ENCODE measurements at regions not wholly inside any gene's neighbourhood (a gene's known extent, or its start where the extent isn't known, plus 50 kb on each side); places are given as distances from the start of the nearest gene placed in this dataset.

- H3K4me3 ChIP-seq, result no peak overlapping the region
- H3K27ac ChIP-seq, result no peak overlapping the region
Measured at GRCh38 chr5:133786420-133786819, 174.1 kb upstream of the FSTL4 start.

DNA sequence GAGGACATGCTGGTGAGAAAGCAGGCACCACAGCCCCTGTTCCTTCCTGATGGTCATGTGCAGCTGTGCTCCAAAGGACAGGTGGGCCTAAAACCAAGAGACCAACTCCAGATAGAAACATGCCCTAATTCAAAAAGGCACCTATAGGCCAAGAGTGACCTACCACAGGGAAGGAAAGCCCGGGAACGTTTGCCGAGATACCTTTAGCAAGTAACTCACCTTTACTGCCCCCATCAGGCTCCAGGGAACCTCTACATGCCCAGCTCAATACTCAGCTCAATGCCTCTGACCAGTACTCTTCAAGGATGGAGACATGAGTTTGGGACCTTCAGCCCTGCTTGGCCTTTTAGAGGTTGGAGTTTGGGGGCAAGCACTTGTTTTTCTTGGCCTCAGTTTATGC is 172.8 kb upstream of the FSTL4 start:
- no peak overlapping the region for H3K4me3 ChIP-seq
- H3K27ac ChIP-seq, result no peak overlapping the region

DNA sequence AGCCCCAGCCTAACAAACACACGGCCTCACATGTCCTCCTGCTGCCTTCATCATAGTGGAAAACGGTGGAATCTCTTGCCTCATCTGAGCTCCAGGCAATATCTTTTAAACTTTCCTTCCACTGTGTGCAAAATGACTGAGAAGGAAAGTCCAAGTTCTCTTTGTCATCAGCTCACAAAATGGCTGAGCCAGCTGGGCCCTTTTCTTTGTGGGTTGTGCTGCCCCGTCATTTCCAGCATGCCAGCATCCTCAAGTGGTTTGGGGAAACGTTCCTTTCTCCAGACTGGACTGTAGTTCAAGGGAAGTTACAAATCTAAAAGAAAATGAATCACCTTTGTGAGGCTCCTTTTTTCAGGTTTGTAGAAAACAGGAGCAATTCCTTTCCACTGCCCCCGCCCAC is 171.1 kb upstream of the FSTL4 start:
- no peak overlapping the region for H3K27ac ChIP-seq
- H3K4me3 ChIP-seq, result no peak overlapping the region

- Histone ChIP-seq H3K4me3 (no peak overlapping the region), H3K27ac (no peak overlapping the region)
Measured at GRCh38 chr5:133782736-133783135, 170.4 kb upstream of the FSTL4 start.

DNA sequence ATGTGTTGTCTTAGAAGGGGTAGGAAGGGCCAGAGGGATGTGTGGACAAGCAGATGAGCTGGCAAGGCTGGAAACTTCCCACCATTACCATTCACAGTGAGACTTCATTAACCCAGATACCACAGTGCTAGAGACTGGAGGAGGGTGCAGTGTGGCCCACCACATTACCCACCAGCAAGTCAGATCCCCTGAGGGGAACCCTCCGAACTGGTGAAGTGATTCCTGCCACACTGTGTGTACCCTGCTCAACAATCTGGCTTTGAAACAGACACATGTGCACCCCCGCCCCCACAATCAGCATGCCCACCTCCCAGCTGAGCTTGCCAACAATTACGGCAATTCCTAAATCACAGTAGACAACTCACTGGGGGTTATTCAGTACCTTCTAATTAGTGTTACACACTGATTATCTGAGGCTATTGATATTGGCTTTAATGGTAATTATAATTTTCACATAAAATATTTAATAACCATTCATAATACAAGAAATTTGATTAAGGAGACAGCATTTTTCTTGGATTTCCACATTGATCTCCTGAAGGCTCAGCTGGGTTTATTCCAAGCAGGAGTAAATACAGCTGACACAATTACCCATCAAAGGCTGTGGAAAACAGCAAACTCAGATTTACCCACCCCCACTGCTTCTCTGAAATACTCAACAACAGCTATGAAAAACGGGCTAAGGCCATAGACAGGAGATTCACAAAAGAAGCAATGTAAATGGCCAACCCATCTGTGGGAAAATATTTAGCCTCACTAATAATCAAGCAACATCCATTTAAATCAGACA is 169.3 kb upstream of the FSTL4 start:
- H3K27ac ChIP-seq, result no peak overlapping the region
- H3K4me3 ChIP-seq, result no peak overlapping the region

DNA sequence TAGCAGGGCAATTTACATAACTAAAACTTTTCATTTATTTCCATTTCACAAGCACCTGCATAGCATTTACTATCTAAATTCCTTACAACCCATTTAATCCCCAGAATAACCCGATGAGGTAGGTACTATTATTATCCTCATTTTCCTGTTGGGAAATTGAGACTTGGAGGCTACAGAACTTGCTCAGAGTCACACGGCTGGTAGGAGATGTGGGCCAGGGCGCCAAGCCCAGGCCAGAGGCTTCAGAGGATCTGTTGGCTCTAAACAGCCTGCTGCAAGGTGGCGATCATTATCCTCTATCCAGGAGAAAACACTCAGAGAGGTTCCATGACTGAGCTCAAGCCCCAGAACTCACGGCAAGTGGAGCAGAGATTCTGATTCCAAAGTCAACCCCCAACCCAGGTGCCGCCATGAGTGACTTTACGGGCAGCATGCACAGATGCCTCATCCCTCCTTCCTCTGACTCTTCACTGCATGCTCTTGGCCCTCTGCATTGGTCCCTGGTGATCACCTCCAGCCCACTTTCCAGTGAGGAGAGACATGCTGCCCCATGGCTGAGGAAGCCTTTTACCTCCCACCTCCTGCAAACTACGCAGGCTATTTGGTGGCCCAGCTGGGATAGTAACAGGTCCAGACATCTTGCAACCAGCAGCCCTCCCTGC is 168.4 kb upstream of the FSTL4 start:
- Histone ChIP-seq H3K27ac (no peak overlapping the region), H3K4me3 (no peak overlapping the region)

- no peak overlapping the region for H3K27ac ChIP-seq
- no peak overlapping the region for H3K4me3 ChIP-seq
Measured at GRCh38 chr5:133779828-133780475, 167.6 kb upstream of the FSTL4 start.

DNA sequence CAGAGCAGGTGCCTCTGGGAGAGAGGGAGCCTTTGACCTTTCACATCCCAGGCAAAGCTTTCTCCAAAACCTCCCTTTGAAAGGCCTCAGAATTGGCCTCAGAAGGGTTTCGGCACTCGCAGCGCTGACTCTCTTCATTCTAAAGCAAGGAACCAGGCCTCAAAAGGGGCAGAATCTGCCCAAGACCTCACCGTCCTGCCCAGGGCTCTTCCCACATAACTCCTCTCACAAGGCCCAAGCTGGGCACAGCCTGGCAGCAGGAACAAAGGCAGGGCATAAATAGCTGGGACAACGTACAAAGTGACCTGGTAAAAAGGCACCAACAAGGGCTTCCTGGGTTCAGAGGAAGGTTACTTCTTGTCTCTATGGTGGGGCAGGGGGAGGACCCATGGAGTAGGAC is 166.3 kb upstream of the FSTL4 start:
- H3K4me3 ChIP-seq, result no peak overlapping the region
- H3K27ac ChIP-seq, result no peak overlapping the region

- H3K4me3 ChIP-seq, result no peak overlapping the region
Measured at GRCh38 chr5:133777951-133778350, 165.6 kb upstream of the FSTL4 start.

DNA sequence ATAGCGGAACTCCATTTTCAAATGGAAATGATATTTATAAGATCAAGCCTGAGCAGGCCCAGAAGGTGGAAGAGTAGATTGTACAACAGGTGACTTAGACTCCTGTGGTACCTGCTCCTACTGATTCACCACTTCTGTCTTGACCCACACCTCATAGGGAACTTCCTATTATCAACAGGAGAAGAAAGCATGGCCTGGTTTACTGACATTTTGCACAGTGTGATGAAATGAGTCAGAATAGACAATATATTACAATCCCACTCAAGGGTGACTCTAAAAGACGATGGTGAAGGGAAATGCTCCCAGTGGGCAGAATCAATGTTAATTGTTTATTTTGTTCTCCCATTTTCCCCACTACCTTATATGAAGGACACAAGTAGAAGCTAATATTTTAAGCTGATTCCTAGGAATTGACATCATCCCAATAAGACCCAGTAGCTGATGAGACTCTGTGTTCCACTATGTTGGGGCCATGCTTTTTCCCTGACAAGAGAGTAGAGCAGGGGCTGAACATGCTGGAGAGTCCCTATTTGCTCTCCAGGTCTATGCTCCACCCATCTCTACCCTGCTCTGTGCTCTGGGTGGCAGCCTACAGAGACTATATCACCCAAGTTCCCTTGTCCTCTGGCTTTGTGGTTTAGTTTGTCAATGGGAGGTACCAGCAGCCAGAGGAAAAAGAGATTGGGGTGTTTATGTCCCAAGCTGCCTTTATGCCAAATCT is 163.4 kb upstream of the FSTL4 start:
- Histone ChIP-seq H3K27ac (no peak overlapping the region), H3K4me3 (no peak overlapping the region)

More at GRCh38 chr5:133777951-133778350, 165.6 kb upstream of the FSTL4 start:
- no peak overlapping the region for H3K27ac ChIP-seq

GRCh38 chr5:133773247-133774202 is 161.2 kb upstream of the FSTL4 start:
- Histone ChIP-seq H3K4me3 (no peak overlapping the region), H3K27ac (no peak overlapping the region)

DNA sequence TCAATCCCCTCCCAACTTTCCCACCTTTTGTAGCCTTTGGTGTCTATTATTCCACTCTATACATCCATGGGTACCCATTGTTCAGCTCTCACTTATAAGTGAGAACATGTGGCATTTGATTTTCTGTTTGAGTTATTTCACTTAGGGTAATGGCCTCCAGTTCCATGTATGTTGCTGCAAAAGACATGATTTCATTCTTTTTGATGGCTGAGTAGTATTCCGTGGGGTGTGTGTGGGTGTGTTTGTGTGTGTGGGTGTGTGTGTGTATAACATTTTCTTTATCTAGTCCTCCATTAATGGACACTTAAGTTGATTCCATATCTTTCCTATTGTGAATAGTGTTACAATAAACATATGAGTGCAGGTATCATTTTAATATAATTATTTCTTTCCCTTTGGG is 157.5 kb upstream of the FSTL4 start:
- no peak overlapping the region for H3K27ac ChIP-seq
- H3K4me3 ChIP-seq, result no peak overlapping the region

GRCh38 chr5:133763744-133764143 is 151.4 kb upstream of the FSTL4 start:
- Histone ChIP-seq H3K4me3 (no peak overlapping the region), H3K27ac (no peak overlapping the region)

- H3K4me3 ChIP-seq, result no peak overlapping the region
- no peak overlapping the region for H3K27ac ChIP-seq
Measured at GRCh38 chr5:133761632-133762031, 149.3 kb upstream of the FSTL4 start.

DNA sequence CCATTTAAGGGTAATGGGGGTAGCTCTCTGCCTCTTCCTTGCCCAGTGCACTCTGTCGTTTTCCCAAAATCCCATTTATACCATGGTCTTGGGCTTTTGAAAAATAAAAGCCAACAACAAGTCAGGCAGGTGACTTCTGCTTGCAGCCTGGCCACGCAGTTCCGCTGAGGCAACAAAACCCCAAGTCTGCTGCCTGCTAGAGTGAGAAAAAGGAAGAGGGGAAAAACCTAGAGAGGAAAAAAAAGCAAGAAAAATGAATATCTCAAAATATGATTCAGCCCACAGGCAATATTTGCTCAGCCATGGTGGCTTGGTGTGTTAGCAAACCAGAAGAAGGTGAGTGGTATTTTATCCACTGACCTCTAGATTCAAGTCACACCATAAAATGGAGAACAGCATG is 148.2 kb upstream of the FSTL4 start:
- H3K27ac ChIP-seq, result no peak overlapping the region
- no peak overlapping the region for H3K4me3 ChIP-seq

GRCh38 chr5:133758641-133759040 is 146.3 kb upstream of the FSTL4 start:
- no peak overlapping the region for H3K4me3 ChIP-seq
- H3K27ac ChIP-seq, result no peak overlapping the region

DNA sequence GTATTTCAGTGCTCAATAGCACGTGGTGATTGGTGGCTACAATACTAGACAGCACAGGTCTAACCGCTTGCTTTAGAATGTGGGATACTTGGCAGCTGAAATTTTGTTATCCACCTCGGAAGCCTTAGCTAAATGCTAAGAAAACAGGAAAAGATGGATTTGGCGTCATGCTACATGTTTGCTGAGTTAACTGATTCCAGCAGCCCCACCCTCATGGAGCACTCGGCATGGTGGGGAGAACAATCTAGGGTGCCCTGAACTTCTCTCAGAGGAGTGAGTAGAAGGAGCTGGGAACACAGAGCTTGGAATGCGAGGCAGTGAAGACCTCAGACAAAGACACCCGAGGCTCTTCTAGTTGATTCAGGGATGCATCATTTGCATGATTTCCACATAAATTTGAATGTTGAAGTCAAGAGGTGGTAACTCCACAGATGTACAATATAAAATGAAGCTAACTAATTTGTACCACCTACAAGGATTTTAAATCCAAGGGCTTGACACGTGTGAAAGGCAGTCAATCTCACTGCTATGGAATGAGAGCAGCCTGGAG is 145.1 kb upstream of the FSTL4 start:
- Histone ChIP-seq H3K4me3 (no peak overlapping the region), H3K27ac (no peak overlapping the region)

DNA sequence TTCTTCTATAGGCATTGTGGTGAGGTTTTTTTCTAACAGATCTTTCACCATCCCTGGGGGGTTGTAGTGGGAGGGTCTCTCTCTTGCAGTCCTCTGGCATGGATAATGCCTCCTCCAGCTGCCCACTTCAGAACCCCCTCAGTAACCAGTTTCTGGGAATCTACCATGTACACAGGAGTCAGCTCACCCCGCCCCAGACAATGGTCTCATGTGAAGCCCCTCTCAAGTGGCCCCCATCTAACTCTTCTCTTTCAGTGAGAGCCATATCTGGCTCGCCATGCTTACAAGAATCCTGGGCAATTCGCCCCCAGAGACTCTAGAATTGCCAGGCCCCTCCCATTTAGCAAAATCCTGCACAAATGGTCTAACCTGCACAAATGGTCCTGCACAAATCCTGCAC is 144.4 kb upstream of the FSTL4 start:
- Histone ChIP-seq H3K27ac (no peak overlapping the region), H3K4me3 (no peak overlapping the region)

- H3K4me3 ChIP-seq, result no peak overlapping the region
- no peak overlapping the region for H3K27ac ChIP-seq
Measured at GRCh38 chr5:133756036-133756435, 143.7 kb upstream of the FSTL4 start.
